ENCODE measurements at regions not wholly inside any gene's neighbourhood (a gene's known extent, or its start where the extent isn't known, plus 50 kb on each side); places are given as distances from the start of the nearest gene placed in this dataset.

GRCh38 chr5:104184264-104184663 lies 621.7 kb upstream of the NUDT12 start:
- TF ChIP-seq, protein P1, sequence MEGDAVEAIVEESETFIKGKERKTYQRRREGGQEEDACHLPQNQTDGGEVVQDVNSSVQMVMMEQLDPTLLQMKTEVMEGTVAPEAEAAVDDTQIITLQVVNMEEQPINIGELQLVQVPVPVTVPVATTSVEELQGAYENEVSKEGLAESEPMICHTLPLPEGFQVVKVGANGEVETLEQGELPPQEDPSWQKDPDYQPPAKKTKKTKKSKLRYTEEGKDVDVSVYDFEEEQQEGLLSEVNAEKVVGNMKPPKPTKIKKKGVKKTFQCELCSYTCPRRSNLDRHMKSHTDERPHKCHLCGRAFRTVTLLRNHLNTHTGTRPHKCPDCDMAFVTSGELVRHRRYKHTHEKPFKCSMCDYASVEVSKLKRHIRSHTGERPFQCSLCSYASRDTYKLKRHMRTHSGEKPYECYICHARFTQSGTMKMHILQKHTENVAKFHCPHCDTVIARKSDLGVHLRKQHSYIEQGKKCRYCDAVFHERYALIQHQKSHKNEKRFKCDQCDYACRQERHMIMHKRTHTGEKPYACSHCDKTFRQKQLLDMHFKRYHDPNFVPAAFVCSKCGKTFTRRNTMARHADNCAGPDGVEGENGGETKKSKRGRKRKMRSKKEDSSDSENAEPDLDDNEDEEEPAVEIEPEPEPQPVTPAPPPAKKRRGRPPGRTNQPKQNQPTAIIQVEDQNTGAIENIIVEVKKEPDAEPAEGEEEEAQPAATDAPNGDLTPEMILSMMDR (IDR thresholded peaks at IDR 0.05), result no peak
- no peaks in the 10 kb centered on the region for H3K4me1 ChIP-seq
- no peak for DNase-seq
- H3K27ac ChIP-seq, result no peak overlapping the region
- peaks cover 0 to 22% (median 0%) of the 10 kb centered on the region in 3 donors for H3K9me3 ChIP-seq
- H3K27me3 ChIP-seq, result no peaks in the 10 kb centered on the region
- H3K36me3 ChIP-seq, result no peaks in the 10 kb centered on the region
- H3K4me3 ChIP-seq, result no peak overlapping the region
- intact Hi-C loops (cut with DNase I; ENCODE audit: low total_unique reads), result no loop called here

GRCh38 chr5:104178829-104179456 lies 616.4 kb upstream of the NUDT12 start:
- H3K4me3 ChIP-seq, result no peak overlapping the region
- H3K9me3 ChIP-seq, result peaks cover 0 to 14% (median 0%) of the 10 kb centered on the region in 3 donors
- TF ChIP-seq, protein P1 (IDR thresholded peaks at IDR 0.05), result peak in 1 of 2 experiments; percentile 28
- H3K4me1 ChIP-seq, result no peaks in the 10 kb centered on the region
- intact Hi-C loops (cut with DNase I; ENCODE audit: low total_unique reads), result no loop called here
- no peaks in the 10 kb centered on the region for H3K36me3 ChIP-seq
- no peaks in the 10 kb centered on the region for H3K27me3 ChIP-seq
- DNase-seq, result no peak
- H3K27ac ChIP-seq, result no peak overlapping the region

DNA sequence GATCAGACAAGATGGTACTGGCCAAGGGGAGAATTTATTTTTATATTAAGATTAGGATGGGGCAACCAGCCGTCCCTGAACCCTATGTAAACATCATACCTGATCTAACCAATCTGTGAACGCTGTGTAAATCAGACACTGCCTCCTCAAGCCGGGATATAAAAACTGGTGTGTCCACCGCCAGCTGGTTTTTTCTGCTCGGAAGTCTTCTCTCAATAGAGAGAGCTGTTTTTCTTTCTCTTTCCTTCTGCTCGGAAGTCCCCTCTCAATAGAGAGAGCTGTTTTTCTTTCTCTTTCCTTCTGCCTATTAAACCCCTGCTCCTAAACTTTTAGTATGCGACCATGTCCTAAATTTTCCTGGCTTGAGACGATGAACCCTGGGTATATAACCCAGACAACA lies 615.5 kb upstream of the NUDT12 start:
- TF ChIP-seq, protein P1 (IDR thresholded peaks at IDR 0.05), result no peak
- intact Hi-C loops (cut with DNase I; ENCODE audit: low total_unique reads), result no loop called here
- no peak overlapping the region for H3K4me3 ChIP-seq

DNA sequence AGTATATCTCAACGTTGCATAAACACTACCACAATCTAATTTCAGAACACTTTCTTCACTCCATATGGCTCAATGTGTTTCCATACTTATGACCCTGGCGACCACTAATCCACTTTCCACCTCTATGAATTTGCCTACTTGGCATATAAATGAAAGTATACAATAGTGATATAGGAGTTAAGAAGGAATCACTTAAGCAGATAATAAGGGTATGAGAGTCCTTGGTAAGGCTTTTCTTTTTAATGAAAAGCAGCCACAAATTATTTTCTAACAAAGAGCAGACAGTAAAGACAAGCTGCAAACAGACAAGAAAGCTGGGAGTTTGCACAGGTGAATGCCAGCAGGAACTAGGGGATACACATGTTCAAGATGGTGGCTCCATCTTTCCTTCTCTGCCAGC lies 615.1 kb upstream of the NUDT12 start:
- intact Hi-C loops (cut with DNase I; ENCODE audit: low total_unique reads), result no loop called here
- TF ChIP-seq, protein P1 (IDR thresholded peaks at IDR 0.05), result no peak

More for the DNA sequence above, 615.5 kb upstream of the NUDT12 start:
- Histone ChIP-seq H3K27ac (no peak overlapping the region), H3K27me3 (no peaks in the 10 kb centered on the region), H3K9me3 (peaks cover 0 to 14% (median 0%) of the 10 kb centered on the region in 3 donors), H3K36me3 (no peaks in the 10 kb centered on the region), H3K4me1 (no peaks in the 10 kb centered on the region)
- no peak for DNase-seq

GRCh38 chr5:104172976-104173375 lies 610.4 kb upstream of the NUDT12 start:
- H3K9me3 ChIP-seq, result no peaks in the 10 kb centered on the region
- DNase-seq, result no peak
- intact Hi-C loops (cut with DNase I; ENCODE audit: low total_unique reads), result no loop called here

More for the DNA sequence above, 615.1 kb upstream of the NUDT12 start:
- Histone ChIP-seq H3K36me3 (no peaks in the 10 kb centered on the region), H3K4me3 (no peak overlapping the region), H3K27me3 (no peaks in the 10 kb centered on the region), H3K4me1 (no peaks in the 10 kb centered on the region), H3K27ac (no peak overlapping the region), H3K9me3 (peaks cover 0 to 14% (median 0%) of the 10 kb centered on the region in 3 donors)
- no peak for DNase-seq

More at GRCh38 chr5:104172976-104173375, 610.4 kb upstream of the NUDT12 start:
- H3K4me1 ChIP-seq, result no peaks in the 10 kb centered on the region
- H3K27ac ChIP-seq, result no peak overlapping the region
- H3K27me3 ChIP-seq, result no peaks in the 10 kb centered on the region
- no peak overlapping the region for H3K4me3 ChIP-seq
- TF ChIP-seq, protein P1 (IDR thresholded peaks at IDR 0.05), result no peak
- no peaks in the 10 kb centered on the region for H3K36me3 ChIP-seq
